Stimulated activated naive CD4-positive, alpha-beta T cell treated with Interleukin-2 at 50 U/mL for 16 hours (primary cell): ENCODE measurements at regions not wholly inside any gene's neighbourhood (a gene's known extent, or its start where the extent isn't known, plus 50 kb on each side); places are given as distances from the start of the nearest gene placed in this dataset.
"Not testable (repeated sequence)": the region's sequence is repeated elsewhere in the genome, so short reads cannot be mapped to it uniquely, and the experiment has no call there.

Experiments
- DNase-seq: peaks from one replicate; lab custom pipeline; 2025; lab: John Stamatoyannopoulos, UW

DNA sequence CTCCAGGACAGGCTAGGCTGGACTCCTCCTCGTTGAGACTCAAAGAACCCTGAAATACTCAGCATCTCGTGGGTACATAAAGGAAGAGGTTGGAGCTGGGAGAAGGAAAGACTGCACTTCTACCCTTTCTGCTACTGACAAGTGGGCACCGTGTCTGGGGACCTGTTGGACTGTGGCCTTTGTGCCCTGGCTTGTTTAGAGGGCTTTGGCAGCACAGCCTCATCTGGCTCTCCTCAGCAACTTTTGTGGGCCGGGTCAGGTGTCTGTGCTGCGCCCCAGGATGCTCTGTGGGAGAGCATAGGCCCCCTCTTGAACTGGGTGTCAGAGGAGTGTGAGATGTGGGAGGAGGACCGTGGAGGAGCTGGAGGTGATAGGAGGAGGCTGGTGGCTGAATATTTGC lies 142.4 kb downstream of the FCRL5 start:
- DNase-seq, result no peak

DNA sequence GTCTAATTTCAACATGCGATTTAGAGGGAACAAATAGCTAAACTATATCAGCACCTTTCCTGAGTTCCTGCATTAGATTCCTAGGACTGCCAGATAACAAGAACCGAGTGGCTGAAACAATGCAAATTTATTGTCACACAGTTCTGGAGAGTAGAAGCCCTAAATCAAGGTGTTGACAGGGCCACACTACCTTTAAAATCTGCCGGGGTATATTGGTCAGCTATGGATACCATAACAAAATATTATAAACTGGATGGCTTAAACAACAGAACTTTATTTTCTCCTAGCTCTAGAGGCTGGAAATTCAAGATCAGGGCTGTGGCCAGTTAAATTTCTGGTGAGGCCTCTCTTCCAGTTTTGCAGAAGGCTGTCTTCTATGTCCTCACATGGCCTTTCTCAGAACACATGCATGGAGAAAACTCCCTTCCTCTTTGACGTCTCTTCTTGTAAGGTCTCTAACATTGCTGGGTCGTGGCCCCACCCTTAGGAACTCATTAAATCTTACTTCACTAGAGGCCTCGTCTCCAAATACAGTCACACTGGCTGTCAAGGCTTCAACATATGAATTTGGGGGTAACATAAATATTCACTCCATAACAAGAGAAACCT lies 144.3 kb downstream of the FCRL5 start:
- DNase-seq, result no peak

DNA sequence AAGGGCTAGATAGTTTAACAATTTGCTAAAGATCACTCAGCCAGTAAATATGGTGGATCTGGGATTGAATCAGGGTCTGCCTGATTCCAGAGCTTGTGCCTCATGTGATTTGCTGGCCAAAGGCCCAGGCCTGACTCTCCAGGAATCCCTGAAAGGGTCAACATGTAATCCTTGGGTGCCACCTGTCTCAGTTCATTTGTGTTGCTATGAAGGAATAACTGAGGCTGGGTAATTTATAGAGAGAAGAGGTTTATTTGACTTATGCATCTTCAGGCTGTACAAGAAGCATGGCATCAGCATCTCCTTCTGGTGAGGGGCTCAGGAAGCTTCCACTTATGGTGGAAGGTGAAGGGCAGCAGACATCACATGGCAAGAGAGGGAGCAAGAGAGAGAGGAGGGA lies 144.9 kb downstream of the FCRL5 start:
- DNase-seq, result no peak

DNA sequence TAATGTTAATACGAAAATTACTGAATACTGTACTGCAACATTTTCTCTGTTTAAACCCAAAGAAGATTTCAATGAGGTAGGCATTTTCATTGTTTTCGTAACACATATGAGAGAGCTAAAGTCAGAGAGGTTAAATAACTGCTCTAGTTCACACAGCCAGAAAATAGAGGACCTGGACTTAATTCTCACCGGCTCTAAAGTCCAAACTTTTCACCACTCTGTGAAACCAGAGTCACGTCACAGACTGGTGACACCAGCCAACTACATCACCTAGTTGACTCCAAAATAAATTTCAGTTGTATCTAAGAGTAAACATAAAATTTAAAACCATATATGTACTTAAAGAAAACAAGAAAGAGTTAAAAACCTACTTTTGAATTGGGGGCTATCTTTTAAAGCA lies 146.7 kb downstream of the FCRL5 start:
- DNase-seq, result no peak

DNA sequence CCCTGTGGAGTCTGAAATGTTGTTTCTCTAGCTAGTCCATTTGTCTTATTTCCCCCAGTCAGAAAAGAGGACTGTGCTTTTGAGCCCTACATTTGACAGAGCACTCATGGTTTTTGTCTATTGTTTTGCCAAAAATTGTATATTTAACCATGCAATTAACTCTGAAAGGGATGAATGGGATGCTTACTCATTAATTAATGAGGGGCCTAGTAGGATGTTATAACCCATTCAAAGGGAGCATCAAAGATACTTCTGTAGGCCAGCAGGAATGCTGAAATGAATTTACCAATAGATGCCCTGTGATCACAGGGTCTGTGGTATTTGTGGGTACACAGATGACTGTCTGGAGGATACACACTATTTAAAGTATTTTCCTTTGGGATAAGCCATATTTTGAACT lies 147.7 kb downstream of the FCRL5 start:
- DNase-seq, result no peak

DNA sequence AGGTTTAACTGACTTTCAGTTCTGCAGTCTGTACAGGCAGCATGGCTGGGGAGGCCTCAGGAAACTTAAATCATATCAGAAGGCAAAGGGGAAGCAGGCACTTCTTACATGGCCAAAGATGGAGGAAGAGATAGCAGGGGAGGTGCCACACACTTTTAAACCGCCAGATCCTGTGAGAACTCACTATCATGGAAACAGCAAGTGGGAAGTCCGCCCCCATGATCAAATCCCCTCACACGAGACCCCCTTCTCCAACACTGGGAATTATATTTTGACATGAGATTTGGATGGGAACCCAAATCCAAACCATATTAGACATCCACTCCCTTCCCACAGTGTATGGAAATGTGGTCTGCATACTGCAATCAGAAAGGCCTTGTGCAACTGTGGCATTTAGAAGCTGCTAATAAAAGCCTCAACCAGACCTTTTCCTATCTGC lies 148.2 kb downstream of the FCRL5 start:
- DNase-seq, result no peak

DNA sequence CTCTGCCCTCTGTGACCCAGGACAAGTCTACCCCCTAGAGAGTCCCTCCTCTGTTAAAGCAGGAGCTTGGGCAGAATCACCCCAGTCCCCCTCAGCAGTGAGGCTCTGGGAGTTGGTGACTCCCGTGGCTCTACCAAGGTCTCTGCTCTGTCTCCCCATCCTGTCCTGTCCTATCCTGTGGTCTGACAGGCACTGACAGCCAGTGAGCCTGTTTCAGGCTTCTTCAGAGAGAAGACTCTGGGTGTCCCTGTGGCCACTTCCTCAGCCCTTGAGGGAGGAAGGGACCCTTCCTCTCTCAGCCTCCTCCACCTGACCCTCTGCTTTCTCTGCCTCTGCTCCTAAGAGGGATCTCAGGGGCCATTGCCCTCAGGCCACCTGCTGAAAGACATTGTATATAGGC lies 148.7 kb downstream of the FCRL5 start:
- DNase-seq, result no peak

DNA sequence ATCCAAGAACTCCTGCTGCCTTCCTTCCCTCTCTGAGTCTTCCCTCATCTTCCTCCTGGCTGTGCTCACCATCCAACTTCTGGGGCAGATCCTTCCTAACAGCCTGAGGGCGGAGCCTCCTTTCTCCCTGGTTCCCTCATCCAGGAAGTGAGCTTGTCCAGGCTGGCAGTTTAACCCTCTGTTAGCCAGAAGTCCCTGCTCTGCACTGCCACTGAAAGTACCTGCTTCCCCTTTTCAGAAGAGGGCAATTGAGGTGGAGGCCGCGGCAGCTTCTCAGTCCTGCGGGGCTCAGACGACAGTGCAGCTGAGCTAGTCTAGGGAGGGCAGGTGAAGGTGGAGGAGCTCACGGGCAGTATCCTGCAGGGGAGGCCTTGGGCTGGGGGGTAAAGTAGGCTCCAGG lies 149.1 kb downstream of the FCRL5 start:
- no peak for DNase-seq

DNA sequence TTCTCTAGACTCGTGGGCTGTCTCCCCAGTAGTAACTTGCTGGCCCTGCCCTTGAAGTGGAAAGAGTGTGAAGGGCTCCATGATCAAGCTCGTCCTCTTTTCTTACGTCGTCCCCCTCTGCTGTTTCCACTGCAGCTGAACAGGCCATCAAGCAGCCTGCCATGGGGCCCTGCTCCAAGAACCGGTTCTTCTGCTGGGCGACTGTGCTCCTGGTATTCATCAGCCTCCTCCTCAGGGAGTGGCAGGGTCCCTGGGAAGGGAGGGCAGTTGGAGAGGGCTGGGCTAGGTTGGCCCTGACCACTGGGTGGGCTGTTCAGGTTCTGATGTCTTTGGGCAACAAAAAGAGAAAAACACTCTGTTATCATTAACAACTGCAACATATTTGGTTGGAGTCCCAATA lies 151.5 kb downstream of the FCRL5 start:
- no peak for DNase-seq

DNA sequence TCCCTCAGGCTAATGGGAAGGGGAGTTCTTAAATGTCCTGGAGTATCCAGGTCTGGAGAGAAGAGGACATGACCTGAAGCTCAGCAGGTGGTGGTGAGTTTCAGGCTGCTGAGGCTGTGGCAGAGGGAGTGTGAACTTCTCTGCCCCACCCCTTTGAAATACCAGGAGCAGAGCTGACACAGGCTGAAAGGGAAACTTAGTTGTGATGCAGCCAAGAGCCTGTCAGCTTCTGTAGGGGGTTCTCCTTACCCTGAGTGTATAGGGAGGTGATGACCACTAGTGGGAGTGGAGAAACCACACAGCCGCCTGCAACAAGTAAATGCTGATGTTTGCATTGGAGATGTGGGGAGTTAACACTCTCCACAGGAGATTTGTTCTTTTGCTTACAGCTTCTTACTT lies 152.3 kb downstream of the FCRL5 start:
- DNase-seq, result no peak

DNA sequence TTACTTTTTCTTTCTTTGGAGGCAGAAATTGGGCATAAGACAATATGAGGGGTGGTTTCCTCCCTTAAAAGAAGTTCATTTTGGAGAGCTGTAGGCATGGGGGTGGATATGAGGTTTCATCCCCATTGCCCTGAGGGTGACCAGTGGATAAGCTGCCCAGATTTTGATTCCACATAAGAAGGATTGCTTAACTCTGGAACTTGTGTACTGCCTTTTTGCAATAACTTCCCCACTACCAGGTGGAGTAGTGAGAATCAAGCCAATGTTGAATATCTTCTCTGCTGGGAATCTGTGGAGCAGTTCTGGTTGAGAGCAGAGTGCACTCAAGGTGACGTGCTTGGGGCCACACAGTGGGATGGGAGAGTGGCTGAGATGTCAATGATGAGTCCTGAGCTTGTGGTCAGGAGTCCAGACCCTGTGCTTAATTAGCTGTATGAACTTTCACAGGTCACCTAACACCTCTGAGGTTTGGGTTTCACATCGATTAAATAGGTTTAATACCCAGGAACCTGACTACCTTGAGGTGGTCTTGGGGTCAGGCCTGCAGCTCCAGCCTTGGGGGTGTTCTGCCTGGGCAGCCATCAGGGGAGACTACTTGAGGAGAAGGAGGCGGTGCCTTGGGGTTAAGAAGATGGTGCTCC lies 152.9 kb downstream of the FCRL5 start:
- DNase-seq, result no peak

DNA sequence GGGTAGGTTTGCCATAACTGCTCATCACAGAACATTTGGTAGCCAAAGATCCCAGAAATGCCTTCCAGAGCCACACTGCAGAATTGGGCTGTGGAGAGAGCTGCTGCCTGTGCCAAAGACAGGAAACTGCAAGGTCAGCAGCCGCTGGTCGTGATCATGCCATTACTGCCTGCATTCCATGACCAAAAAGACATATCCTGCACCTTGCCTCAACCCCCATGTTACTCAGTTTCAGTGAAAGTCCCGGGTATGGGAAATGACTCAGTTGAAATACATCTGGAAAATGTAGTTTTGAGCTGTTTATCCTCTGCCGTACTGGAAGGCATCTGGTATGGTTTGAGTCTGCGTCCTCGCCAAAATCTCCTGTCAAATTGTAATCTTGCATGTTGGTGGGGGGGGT lies 161.7 kb downstream of the FCRL5 start:
- DNase-seq, result no peak

DNA sequence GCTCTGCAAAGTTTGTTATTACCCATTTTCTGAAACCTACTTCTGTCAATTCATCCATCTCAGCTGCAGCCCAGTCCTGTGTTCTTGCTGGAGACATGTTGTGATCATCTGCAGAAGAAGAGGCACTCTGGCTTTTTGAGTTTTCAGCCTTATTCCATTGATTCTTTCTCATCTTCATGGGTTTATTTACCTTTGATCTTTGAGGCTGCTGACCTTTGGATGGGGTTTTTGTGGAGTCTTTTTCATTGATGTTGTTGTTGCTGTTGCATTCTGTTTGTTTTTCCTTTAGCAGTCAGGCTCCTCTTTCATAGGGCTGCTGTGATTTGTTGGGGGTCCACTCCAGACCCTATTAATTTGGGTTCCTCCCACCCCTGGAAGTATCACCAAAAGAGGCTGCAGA lies 164.3 kb downstream of the FCRL5 start:
- DNase-seq, result no peak

DNA sequence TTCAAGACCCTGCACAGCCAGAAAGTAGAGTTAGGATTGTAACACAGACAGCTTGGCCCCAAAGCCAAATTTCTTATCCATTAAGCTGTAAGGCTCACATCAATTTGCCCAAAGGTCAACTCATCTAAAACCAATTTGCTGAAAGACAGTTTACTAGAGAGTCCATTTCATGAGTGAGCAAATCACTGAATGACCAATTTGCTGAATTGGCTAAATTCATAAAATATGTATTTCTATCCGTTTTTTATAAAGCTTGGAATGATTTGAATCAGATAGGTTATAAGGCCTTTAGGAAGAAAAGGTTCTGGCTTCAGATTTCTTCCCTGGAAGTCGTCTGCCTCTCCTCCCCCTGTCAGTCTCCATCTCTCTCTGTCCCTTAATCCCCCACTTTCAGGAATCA lies 168.1 kb downstream of the FCRL5 start:
- no peak for DNase-seq

DNA sequence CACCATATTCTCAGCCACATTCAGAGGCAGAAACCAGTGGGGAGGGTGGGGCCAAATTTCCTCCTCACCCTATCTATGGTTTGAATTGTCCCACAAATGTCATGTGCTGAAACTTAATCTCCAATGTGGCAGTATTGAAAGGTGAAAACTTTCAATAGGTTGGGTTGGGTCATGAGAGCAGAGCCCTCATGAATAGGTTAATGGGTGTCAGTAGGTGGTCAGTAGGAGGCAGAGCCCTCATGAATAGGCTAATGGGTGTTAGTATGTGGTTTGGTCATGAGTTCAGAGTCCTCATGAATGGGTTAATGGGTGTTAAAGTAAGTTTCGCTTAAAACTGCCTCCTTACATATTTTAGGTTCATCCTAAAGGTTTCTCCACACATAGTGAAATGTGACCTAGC lies 170.0 kb downstream of the FCRL5 start:
- no peak for DNase-seq

DNA sequence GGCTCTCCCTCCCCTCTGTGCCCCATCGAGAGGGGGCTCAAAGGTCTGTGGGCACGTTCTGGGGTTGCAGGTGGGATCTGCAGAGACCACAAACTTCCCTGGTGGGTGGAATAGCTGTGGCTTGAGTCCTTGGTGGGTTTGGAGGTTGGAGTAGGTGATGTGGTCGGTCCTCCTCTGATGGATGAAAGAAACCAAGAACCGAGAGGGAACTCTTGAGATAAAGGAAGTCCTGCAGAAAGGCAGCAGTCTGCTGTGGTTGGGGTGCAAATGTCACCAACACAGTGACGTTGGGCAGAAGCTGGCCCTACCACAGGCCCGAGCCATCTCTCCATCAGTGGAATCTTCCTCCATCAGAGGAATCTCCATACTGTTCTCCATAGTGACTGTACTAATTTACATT lies 171.8 kb downstream of the FCRL5 start:
- DNase-seq, result no peak

DNA sequence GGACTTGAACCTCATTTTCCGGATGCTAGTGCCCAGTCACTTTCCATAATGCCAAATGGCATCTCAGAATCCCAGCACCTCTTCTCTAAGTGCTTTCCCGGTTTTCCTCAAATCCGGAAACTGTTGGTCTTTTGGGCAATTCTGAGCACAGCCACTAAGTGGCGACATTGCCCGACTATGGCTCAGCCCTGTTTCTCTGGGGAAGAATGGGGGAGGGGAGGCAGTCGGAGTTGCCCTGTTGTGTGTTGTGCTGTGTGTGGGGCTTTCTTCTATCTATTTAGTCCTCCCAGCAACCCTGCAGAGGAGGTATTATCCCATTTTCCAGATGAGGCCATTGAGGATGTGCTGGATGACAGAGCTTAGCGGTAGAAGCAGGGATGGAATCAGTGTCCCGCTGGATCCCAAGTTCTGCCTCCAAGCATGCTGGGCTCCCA lies 175.0 kb downstream of the FCRL5 start:
- DNase-seq, result not testable (repeated sequence)

DNA sequence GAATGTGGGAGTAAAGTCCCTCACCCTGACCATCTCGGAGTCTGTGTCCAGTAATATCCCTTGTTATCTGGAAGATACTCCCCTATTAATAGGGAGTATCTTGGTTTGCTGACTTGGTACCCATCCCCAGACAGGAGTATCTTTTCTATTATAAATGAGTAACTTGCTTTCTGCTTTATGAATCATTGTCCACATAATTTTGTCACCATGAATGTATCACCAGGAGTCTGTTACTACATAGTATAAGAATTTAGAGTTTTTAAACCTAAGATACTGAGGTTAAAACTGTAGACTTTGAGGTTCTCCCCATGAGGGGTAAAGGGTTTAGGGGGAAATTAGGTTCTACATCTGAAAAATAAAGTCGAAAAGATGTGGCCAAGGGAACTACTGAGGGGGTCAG lies 175.6 kb downstream of the FCRL5 start:
- no peak for DNase-seq

DNA sequence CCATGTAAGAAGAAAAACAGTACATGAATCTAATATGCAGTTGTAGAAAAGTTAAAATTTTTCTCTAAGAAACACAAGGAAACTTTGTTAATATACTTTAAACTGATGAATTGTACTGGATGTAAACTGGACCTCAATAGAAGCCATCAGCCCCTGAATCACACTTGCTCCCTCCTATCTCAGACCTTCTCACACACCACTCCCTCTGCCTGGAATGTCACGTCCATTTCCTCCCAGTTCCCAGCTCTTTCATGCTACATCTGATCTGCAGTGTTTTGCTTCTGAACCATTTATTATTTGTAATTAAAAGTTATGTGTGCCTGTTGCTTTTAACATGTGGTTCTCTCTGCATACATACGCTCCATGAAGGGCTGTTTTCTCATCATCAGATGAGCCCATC lies 180.0 kb downstream of the FCRL5 start:
- not testable (repeated sequence) for DNase-seq

DNA sequence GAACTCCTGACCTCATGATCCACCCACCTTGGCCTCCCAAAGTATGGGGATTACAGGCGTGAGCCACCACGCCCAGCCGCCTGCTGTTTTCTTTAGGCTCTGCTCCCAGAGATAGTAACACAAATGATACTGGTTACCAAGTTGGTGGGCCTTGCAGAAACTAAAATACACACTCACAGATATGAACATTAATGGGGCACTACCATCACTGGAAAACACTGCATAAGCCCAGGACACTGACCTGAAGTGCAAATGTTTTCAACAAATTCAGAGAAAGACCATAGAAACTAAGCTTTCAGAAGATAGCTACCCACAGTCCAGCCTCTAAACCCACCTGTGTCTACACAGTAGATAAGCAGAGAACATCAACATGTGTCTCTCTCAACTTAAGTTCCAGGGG lies 180.5 kb downstream of the FCRL5 start:
- no peak for DNase-seq

DNA sequence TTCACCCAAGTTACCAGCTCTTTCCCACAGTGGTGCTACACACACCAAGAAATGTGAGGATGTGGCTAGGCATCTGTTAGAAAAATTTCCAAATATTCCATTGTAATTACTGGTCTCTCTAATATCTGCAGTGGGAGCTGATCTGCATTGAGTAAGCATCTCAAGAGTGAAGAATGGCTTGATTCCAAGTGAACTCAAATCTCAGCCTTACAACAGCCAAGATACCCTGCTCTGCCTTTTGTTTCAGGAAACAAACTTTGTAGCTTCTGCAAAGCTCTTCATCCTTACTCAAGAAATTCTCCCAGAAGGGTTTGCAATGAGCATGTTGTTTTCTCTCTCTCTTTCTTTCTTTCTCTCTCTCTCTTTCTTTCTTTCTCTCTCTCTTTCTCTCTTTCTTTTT lies 181.1 kb downstream of the FCRL5 start:
- no peak for DNase-seq

DNA sequence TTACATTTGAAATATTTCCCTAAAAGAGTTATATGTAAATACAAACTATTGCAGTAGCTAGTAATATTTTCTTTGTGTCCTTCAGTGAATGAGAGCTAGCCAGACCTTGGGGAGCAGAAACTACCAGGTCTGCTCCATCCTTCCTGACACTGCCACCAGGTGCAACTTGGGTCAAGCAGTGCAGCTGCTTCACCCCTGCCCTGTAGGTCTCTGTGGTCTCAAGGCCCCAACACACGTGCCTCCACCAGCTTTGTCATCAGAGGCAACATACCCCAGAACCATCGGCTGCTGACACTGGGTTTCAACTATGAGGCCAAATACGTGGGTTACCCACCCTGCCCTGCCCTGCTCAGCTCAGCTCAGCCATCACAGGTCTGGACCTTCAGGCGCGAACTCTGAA lies 181.6 kb downstream of the FCRL5 start:
- no peak for DNase-seq

DNA sequence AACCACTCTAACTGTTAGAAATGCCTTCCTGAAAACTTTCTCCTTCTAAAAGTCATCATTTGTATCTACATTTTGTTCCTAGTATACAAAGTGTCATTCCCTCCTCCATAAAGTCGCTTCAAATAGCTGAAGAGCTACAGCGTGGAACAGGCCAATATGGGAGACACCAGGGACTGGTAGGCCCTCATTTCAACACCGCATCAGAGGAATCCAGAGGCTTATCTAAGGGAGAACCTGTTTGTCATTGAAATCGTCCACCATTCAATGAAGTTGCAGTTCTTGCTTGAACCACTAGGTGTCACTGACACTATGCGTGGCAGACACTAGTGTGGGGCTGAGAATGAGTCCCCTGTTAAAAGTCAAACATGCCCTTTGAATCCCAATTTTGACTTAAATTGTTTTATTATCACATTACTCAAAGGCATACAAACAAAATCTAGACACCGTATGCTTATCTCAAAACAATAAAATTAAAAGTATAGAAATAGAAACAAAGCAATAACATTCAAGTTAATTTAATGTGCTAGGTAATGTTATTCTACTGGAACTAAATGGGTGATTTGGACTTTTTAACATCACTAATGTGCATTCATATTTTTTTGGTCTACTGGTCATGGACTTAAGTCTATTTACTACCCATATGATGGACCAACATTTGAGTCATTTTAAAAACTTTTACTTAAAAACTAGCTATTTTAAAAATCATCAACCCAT lies 182.3 kb downstream of the FCRL5 start:
- no peak for DNase-seq

DNA sequence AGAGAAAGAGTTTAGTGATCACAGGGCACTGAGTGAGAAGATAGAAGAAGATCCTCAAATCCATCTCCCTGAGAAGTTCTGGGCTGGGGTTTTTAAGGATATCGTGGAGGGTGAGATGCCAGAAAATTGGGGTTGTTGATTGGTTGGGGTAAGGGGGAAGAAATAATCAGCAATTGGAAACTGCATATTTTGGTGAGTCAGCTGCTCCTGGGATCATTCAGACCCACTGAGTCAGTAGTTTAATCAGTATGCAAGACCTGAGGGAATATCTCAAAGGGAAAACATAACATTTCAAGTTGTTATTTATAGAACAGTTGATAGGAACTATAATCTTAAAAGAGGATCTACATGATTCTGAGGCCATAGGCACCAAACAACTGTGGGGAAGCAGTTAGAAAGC lies 183.4 kb downstream of the FCRL5 start:
- not testable (repeated sequence) for DNase-seq
